ENCODE measurements at regions not wholly inside any gene's neighbourhood (a gene's known extent, or its start where the extent isn't known, plus 50 kb on each side); places are given as distances from the start of the nearest gene placed in this dataset.

GRCh38 chr13:50679321-50679720 is 164.2 kb downstream of the DLEU7 start:
- TF ChIP-seq EZH2 (IDR thresholded peaks at IDR 0.05; ENCODE audit: insufficient read depth, low read length), result no peak
- TF ChIP-seq, protein P1, sequence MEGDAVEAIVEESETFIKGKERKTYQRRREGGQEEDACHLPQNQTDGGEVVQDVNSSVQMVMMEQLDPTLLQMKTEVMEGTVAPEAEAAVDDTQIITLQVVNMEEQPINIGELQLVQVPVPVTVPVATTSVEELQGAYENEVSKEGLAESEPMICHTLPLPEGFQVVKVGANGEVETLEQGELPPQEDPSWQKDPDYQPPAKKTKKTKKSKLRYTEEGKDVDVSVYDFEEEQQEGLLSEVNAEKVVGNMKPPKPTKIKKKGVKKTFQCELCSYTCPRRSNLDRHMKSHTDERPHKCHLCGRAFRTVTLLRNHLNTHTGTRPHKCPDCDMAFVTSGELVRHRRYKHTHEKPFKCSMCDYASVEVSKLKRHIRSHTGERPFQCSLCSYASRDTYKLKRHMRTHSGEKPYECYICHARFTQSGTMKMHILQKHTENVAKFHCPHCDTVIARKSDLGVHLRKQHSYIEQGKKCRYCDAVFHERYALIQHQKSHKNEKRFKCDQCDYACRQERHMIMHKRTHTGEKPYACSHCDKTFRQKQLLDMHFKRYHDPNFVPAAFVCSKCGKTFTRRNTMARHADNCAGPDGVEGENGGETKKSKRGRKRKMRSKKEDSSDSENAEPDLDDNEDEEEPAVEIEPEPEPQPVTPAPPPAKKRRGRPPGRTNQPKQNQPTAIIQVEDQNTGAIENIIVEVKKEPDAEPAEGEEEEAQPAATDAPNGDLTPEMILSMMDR (IDR thresholded peaks at IDR 0.05; ENCODE audit: insufficient read depth, low read depth, low read length), result no peak

All from astrocyte (in vitro differentiated cells and primary cell).